Activated CD4-positive, alpha-beta T cell treated with anti-CD3 and anti-CD28 coated beads, Interleukin-2, Interleukin-6, amounts not matched to agents 100 ng/mL and 50 ng/mL, durations not matched to agents 16 hours and 8 hours (primary cell): ENCODE measurements at regions not wholly inside any gene's neighbourhood (a gene's known extent, or its start where the extent isn't known, plus 50 kb on each side); places are given as distances from the start of the nearest gene placed in this dataset.
"Not testable (repeated sequence)": the region's sequence is repeated elsewhere in the genome, so short reads cannot be mapped to it uniquely, and the experiment has no call there.

Experiments used
- DNase-seq: peaks from one replicate; pipeline ENCODE4 v3.0.0-alpha.2; 2020

DNA sequence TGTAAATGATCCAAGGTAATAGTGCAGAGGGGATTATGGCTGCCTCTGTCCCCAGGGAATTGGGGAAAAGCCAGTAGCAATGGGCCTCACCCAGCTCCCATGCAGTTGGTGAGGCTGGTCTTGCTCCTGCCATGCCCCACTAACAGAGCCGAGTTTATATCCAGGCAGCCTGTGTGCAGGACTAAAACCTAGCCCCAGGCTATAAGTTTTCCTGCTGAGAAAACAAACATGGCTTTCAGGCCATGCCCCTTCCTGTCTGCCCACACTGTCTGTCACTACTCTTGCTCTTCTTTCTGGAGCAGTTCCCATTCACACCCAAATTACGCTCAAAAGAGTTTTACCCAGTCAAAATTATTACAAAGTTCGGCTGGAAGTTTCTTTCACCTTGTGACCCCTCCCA is 73.5 kb upstream of the SPATA16 start:
- no peak for DNase-seq

DNA sequence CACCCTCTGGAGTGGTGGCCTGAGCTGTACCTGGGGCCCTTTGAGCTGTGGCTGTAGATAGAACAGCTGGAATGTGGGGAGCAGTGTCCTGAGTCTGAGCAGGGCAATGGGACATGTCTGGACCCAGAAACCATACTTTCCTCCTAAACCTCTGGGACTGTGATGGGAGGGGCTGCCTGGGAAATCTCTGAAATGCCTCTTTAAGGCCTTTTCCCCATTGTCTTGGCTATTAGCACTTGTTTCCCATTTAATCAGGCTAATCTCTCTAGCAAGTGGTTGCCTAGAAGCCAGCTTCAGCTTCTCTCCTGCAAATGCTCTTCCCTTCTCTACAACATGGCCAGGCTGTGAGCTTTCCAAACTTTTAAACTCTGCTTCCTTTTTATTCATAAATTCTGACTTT is 58.5 kb upstream of the SPATA16 start:
- DNase-seq = no peak

DNA sequence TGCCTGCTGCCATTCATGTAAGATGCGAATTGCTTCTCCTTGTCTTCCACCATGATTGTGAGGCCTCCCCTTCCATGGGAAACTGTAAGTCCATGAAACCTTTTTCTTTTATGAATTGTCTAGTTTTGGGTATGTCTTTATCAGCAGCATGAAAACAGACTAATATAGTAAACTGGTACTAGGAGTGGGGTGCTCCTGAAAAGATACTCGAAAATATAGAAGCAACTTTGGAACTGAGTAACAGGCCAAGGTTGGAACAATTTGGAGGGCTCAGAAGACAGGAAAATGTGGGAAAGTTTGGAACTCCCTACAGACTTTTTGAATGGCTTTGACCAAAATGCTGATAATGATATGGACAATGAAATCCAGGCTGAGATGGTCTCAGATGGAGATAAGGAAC is 53.8 kb upstream of the SPATA16 start:
- not testable (repeated sequence) for DNase-seq

GRCh38 chr3:173191611-173192010 is 50.6 kb upstream of the SPATA16 start:
- no peak for DNase-seq
